ENCODE measurements at regions not wholly inside any gene's neighbourhood (a gene's known extent, or its start where the extent isn't known, plus 50 kb on each side); places are given as distances from the start of the nearest gene placed in this dataset.
"Not testable (repeated sequence)": the region's sequence is repeated elsewhere in the genome, so short reads cannot be mapped to it uniquely, and the experiment has no call there.

DNA sequence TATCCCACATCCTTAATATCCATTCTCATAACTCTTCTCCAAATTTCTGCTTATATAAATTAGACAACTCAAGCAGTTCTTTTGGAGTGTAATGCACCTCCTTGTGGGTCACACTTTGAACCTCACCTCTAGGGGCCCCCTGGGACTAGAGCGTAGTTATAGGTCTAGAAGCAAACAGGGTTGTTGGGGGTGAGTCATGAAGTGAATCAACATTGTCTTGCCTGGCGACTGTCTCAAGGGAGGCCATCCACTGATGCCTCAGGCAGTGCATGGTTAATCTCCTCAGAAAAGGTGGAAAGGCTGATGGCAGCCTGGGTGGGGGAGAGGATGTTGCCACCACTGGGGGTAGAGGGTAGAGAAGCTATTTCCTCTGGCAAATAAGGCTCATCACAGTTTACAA lies 129.1 kb downstream of the TNFRSF21 start:
- H3K9me3 ChIP-seq (replicated peaks), result no peaks in the 10 kb centered on the region
- H3K27me3 ChIP-seq (ENCODE audit: low read depth), result no peaks in the 10 kb centered on the region
- DNase-seq, result no peak
- no peak overlapping the region for H3K4me3 ChIP-seq
- intact Hi-C loops (cut with micrococcal nuclease), result no loop called here
- no peaks in the 10 kb centered on the region for H3K4me1 ChIP-seq
- TF ChIP-seq, protein P1, sequence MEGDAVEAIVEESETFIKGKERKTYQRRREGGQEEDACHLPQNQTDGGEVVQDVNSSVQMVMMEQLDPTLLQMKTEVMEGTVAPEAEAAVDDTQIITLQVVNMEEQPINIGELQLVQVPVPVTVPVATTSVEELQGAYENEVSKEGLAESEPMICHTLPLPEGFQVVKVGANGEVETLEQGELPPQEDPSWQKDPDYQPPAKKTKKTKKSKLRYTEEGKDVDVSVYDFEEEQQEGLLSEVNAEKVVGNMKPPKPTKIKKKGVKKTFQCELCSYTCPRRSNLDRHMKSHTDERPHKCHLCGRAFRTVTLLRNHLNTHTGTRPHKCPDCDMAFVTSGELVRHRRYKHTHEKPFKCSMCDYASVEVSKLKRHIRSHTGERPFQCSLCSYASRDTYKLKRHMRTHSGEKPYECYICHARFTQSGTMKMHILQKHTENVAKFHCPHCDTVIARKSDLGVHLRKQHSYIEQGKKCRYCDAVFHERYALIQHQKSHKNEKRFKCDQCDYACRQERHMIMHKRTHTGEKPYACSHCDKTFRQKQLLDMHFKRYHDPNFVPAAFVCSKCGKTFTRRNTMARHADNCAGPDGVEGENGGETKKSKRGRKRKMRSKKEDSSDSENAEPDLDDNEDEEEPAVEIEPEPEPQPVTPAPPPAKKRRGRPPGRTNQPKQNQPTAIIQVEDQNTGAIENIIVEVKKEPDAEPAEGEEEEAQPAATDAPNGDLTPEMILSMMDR (IDR thresholded peaks at IDR 0.05; ENCODE audit: borderline replicate concordance), result no peak
- no peaks in the 10 kb centered on the region for H3K36me3 ChIP-seq
- no peak overlapping the region for H3K27ac ChIP-seq (replicated peaks)

DNA sequence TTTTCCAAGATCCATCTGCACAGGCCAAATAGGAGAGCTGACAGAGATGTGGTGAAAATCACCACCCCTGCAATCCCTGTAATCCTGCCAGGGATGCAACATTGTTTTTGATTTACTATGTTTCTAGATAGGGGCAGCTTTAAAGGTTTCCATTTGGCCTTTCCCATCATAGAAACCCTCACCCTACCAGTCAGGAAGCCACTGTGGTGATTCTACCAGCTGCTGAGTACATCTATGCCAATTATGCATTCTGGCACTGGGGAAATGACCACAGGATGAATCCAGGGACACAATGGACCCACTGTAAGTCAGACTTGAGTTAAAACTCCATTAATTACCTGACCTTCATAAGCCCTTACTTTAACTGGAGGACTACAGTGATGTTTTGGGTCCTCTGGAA lies 130.4 kb downstream of the TNFRSF21 start:
- TF ChIP-seq, protein P1 (IDR thresholded peaks at IDR 0.05; ENCODE audit: borderline replicate concordance), result no peak
- Histone ChIP-seq H3K27me3 (ENCODE audit: low read depth) (no peaks in the 10 kb centered on the region), H3K4me1 (no peaks in the 10 kb centered on the region), H3K36me3 (no peaks in the 10 kb centered on the region), H3K4me3 (no peak overlapping the region), H3K9me3 (replicated peaks) (no peaks in the 10 kb centered on the region), H3K27ac (replicated peaks) (no peak overlapping the region)
- no peak for DNase-seq
- intact Hi-C loops (cut with micrococcal nuclease), result no loop called here

DNA sequence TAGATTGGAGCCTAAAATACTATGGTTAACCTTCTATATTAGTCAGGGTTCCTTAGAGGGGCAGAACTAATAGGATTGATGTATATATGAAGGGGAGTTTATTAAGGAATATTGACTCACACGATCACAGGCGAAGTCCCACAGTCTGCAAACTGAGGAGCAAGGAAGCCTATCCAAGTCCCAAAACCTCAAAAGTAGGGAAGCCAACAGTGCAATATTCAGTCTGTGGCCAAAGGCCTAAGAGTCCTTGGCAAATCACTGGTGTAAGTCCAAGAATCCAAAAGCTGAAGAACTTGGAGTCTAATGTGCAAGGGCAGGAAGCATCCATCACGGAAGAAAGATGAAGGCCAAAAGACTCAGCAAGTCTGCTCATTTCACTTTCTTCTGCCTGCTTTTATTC lies 133.5 kb upstream of the ADGRF1 start:
- no peak for DNase-seq
- Histone ChIP-seq H3K27ac (replicated peaks) (no peak overlapping the region), H3K36me3 (no peaks in the 10 kb centered on the region), H3K4me1 (no peaks in the 10 kb centered on the region), H3K9me3 (replicated peaks) (no peaks in the 10 kb centered on the region), H3K4me3 (no peak overlapping the region), H3K27me3 (ENCODE audit: low read depth) (no peaks in the 10 kb centered on the region)
- TF ChIP-seq, protein P1 (IDR thresholded peaks at IDR 0.05; ENCODE audit: borderline replicate concordance), result no peak
- intact Hi-C loops (cut with micrococcal nuclease), result no loop called here

DNA sequence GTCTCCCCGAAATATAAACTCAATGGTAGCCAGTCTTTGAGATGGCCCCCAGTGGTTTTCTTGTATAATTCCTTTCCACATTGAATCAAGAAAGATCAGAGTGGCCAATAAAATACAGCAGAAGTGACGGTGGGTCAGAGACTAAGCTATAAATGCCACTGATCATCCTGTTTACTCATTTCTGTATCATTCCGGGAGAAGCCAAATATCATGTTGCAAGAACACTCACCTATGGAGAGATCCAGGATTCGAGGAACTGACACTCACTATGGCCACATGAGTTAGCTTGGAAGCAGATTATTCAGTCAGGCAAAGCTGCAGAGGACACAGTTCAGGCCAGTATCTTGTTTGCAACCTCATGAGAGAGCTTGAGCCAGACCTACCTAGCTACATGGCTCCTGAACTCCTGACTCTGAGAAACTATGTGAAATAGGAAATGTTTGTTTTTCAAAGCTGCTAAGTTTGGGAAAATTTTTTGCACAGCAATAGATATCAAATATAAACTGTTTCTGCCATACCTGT lies 132.4 kb upstream of the ADGRF1 start:
- Histone ChIP-seq H3K9me3 (replicated peaks) (no peaks in the 10 kb centered on the region), H3K4me3 (no peak overlapping the region), H3K4me1 (no peaks in the 10 kb centered on the region), H3K27me3 (ENCODE audit: low read depth) (no peaks in the 10 kb centered on the region), H3K27ac (replicated peaks) (no peak overlapping the region), H3K36me3 (no peaks in the 10 kb centered on the region)
- DNase-seq, result no peak
- intact Hi-C loops (cut with micrococcal nuclease), result no loop called here
- TF ChIP-seq, protein P1 (IDR thresholded peaks at IDR 0.05; ENCODE audit: borderline replicate concordance), result no peak

DNA sequence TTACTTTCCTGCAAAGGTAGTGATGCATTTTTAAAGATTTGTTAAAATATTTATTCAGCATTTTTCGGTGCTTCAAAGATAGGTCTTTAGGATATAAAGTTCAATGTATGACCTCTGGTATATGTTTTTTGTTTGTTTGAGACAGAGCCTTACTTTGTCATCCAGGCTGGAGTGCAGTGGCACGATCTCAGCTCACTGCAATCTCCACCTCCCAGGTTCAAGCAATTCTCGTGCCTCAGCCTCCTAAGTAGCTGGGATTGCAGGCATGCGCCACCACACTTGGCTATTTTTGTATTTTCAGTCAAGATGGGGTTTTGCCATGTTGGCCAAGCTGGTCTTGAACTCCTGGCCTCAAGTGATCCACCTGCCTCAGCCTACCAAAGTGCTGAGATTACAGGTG lies 131.9 kb upstream of the ADGRF1 start:
- intact Hi-C loops (cut with micrococcal nuclease); H3K36me3 ChIP-seq; H3K27ac ChIP-seq (replicated peaks); H3K4me1 ChIP-seq; H3K27me3 ChIP-seq (ENCODE audit: low read depth); H3K4me3 ChIP-seq; H3K9me3 ChIP-seq (replicated peaks); DNase-seq: not testable (repeated sequence)

DNA sequence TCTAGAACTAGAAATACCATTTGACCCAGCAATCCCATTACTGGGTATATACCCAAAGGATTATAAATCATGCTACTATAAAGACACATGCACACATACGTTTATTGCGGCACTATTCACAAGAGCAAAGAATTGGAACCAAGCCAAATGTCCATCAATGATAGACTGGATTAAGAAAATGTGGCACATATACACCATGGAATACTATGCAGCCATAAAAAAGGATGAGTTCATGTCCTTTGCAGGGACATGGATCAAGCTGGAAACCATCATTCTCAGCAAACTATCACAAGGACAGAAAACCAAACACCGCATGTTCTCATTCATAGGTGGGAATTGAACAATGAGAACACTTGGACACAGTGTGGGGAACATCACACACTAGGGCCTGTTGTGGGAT lies 131.0 kb upstream of the ADGRF1 start:
- DNase-seq; H3K27ac ChIP-seq (replicated peaks); H3K4me1 ChIP-seq; intact Hi-C loops (cut with micrococcal nuclease); H3K4me3 ChIP-seq; H3K27me3 ChIP-seq (ENCODE audit: low read depth); H3K36me3 ChIP-seq; H3K9me3 ChIP-seq (replicated peaks): not testable (repeated sequence)

DNA sequence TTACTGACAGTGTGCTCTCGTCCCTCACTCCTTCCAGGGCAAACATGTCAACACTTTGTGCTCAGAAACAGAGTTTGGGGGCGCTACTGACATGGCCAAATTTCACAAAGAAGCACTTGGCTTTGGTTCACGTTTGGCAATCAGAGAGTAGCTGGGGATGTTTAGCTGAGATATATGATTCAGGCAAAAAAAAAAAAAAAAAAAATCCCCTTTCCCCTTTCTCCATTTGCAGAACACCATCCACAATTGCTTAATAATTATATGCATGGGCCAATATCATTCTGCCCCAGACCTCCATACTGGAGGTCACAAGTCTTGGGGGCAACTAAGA lies 128.4 kb upstream of the ADGRF1 start:
- Histone ChIP-seq H3K9me3 (replicated peaks) (no peaks in the 10 kb centered on the region), H3K4me1 (no peaks in the 10 kb centered on the region), H3K36me3 (no peaks in the 10 kb centered on the region), H3K27ac (replicated peaks) (no peak overlapping the region), H3K4me3 (no peak overlapping the region), H3K27me3 (ENCODE audit: low read depth) (no peaks in the 10 kb centered on the region)
- intact Hi-C loops (cut with micrococcal nuclease), result no loop called here
- no peak for DNase-seq
- TF ChIP-seq, protein P1 (IDR thresholded peaks at IDR 0.05; ENCODE audit: borderline replicate concordance), result no peak
